ENCODE measurements at regions not wholly inside any gene's neighbourhood (a gene's known extent, or its start where the extent isn't known, plus 50 kb on each side); places are given as distances from the start of the nearest gene placed in this dataset.

- ChIA-PET CTCF (interaction anchor here (1.0 kb wide), 1 partner anchor 15 kb away, joined by 10 read pairs; no protein-coding TSS in a partner anchor), POLR2A (no interaction called here)
- no peaks in the 10 kb centered on the region for H3K36me3 ChIP-seq (ENCODE audit: control insufficient read depth, insufficient read depth, low read length)
- no peak for DNase-seq (ENCODE audit: low read depth)
- no peaks in the 10 kb centered on the region; the same call in 1 of the 2 replicates for H3K27me3 ChIP-seq (ENCODE audit: control insufficient read depth, insufficient read depth, low read length)
- no peak overlapping the region for H3K4me3 ChIP-seq (ENCODE audit: low read depth, low read length)
- TF ChIP-seq, protein P1, sequence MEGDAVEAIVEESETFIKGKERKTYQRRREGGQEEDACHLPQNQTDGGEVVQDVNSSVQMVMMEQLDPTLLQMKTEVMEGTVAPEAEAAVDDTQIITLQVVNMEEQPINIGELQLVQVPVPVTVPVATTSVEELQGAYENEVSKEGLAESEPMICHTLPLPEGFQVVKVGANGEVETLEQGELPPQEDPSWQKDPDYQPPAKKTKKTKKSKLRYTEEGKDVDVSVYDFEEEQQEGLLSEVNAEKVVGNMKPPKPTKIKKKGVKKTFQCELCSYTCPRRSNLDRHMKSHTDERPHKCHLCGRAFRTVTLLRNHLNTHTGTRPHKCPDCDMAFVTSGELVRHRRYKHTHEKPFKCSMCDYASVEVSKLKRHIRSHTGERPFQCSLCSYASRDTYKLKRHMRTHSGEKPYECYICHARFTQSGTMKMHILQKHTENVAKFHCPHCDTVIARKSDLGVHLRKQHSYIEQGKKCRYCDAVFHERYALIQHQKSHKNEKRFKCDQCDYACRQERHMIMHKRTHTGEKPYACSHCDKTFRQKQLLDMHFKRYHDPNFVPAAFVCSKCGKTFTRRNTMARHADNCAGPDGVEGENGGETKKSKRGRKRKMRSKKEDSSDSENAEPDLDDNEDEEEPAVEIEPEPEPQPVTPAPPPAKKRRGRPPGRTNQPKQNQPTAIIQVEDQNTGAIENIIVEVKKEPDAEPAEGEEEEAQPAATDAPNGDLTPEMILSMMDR (IDR thresholded peaks at IDR 0.05; ENCODE audit: insufficient read depth, low read depth, low read length): no peak
These were observed 52.9 kb upstream of the BCL2L14 start for GRCh38 chr12:12017798-12018197.

DNA sequence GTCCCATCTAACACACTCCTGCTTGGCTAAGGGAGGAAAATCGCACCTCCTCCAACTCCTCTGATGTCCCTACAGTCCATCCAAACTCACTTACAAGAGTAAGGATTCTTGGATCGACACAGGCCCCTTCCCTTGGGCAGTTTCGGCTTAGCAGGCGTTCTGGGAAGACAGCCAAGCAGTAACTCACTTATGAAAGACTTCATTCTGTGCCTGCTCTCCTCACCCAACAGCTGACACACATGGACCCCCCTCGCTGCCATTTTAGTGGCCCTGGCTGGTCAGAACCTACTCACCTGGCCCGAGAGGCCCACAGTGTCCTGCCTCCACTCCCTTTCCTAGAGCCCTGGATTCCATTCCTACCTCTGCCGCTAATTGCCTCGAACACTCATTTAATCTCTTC, 52.3 kb upstream of the BCL2L14 start:
- Histone ChIP-seq H3K4me3 (ENCODE audit: low read depth, low read length) (no peak overlapping the region), H3K27me3 (ENCODE audit: control insufficient read depth, insufficient read depth, low read length) (no peaks in the 10 kb centered on the region; the same call in 1 of the 2 replicates), H3K36me3 (ENCODE audit: control insufficient read depth, insufficient read depth, low read length) (no peaks in the 10 kb centered on the region)
- no peak for DNase-seq (ENCODE audit: low read depth)
- TF ChIP-seq, protein P1 (IDR thresholded peaks at IDR 0.05; ENCODE audit: insufficient read depth, low read depth, low read length): no peak
- POLR2A ChIA-PET: no interaction called here
- CTCF ChIA-PET: interaction anchor here (1.0 kb wide), 1 partner anchor 16 kb away, joined by 10 read pairs; no protein-coding TSS in a partner anchor

- ChIA-PET CTCF (no interaction called here), POLR2A (no interaction called here)
- Histone ChIP-seq H3K27me3 (ENCODE audit: control insufficient read depth, insufficient read depth, low read length) (peaks cover 5% of the 10 kb centered on the region), H3K4me3 (ENCODE audit: low read depth, low read length) (no peak overlapping the region), H3K36me3 (ENCODE audit: control insufficient read depth, insufficient read depth, low read length) (no peaks in the 10 kb centered on the region)
- TF ChIP-seq, protein P1 (IDR thresholded peaks at IDR 0.05; ENCODE audit: insufficient read depth, low read depth, low read length): no peak
- DNase-seq (ENCODE audit: low read depth): no peak
These were observed 50.9 kb upstream of the BCL2L14 start for GRCh38 chr12:12019881-12020280.

DNA sequence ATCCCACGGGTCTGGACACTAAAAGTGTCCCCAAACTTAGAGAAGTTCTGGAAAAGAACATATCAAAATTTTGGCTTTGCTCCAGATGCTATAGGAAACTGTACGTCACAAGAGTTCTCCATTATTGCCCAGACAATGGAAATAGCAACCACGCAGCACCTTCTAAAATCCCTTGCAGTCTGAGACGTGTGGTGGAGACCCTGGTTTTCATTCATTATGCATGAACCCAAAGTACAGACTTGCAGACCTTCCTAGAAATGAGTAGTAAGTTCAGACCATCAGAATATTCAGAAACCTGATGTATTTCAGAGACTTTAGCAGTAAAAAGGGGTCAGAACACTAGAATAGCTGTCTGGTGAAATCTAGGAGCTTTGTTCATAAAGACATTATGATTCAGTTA, 50.0 kb upstream of the BCL2L14 start:
- CTCF ChIA-PET: no interaction called here
- POLR2A ChIA-PET: interaction anchor here (0.7 kb wide), 1 partner anchor 10 kb away, joined by 5 read pairs; no protein-coding TSS in a partner anchor

More for the DNA sequence above, 50.0 kb upstream of the BCL2L14 start:
- DNase-seq (ENCODE audit: low read depth): no peak
- Histone ChIP-seq H3K27me3 (ENCODE audit: control insufficient read depth, insufficient read depth, low read length) (peaks cover 9% of the 10 kb centered on the region), H3K36me3 (ENCODE audit: control insufficient read depth, insufficient read depth, low read length) (no peaks in the 10 kb centered on the region), H3K4me3 (ENCODE audit: low read depth, low read length) (no peak overlapping the region)
- TF ChIP-seq, protein P1 (IDR thresholded peaks at IDR 0.05; ENCODE audit: insufficient read depth, low read depth, low read length): no peak
